HepG2 (cell line): ENCODE measurements at regions not wholly inside any gene's neighbourhood (a gene's known extent, or its start where the extent isn't known, plus 50 kb on each side); places are given as distances from the start of the nearest gene placed in this dataset.
A peak's percentile ranks its signal among the peaks of the same experiment; 100 is the strongest.

Experiments used
- ATAC-seq: fragments of 200-7000 bp; cut with Tn5 transposase; 3 replicates; pipeline ENCODE4 v1.9.1; 2020; ENCODE audit warnings: mild to moderate bottlenecking, moderate library complexity
- BruUV-seq: library from RNA; stranded (reverse); fragments of 400-500 nt; replicated peaks from 2 replicates; lab custom pipeline; 2021; lab: Mats Ljungman, UMichigan
- CTCF ChIA-PET: fragments of 300-600 bp; formaldehyde crosslinking; extraction: SDS; loops from one replicate; lab custom pipeline; 2021; ENCODE audit warnings: low total read pairs, inconsistent platforms, low intra/inter-chr PET ratio; lab: Yijun Ruan, JAX
- POLR2A ChIA-PET: fragments of 350-600 bp; sonication (Branson Sonifier 250); formaldehyde crosslinking; loops from one replicate; lab custom pipeline; 2020; ENCODE audit warnings: antibody characterized with exemption, inconsistent platforms; lab: Yijun Ruan, JAX
- DNase-seq: peaks from one replicate; pipeline ENCODE4 v3.0.0-alpha.2; 2015; ENCODE audit warnings: low spot score
- FAIRE-seq: peaks from 3 replicates; lab custom pipeline; 2011; peaks lifted over from hg19 to GRCh38; lab: Jason Lieb, UNC
- H2AFZ ChIP-seq: one replicate; pipeline ENCODE4 v1.6.1; 2011; ENCODE audit warnings: low read length, inconsistent platforms
- H3K27ac ChIP-seq: fragments of 300-600 bp; 3 replicates; pipeline ENCODE4 v1.8.0; 2011; ENCODE audit warnings: mixed run types, mild to moderate bottlenecking, mixed read lengths, low read length, inconsistent platforms; ENCODE audit not compliant: insufficient read depth; ENCODE audit errors: extremely low read length
- H3K27me3 ChIP-seq, 2 experiments: fragments of 200-600 bp in 1 of 2; 2 replicates in 1 of 2; 3 replicates in 1 of 2; pipeline versions ENCODE4 v1.6.0 to v1.8.0; 2011; ENCODE audit warnings: low read length in 2 of 2, mild to moderate bottlenecking in 2 of 2, moderate library complexity in 2 of 2, inconsistent platforms in 1 of 2; ENCODE audit not compliant: insufficient read depth in 2 of 2, control insufficient read depth in 1 of 2
- H3K36me3 ChIP-seq, 2 experiments: fragments of 200-600 bp in 1 of 2; replicated peaks in 1 of 2; 2 replicates in 1 of 2; 3 replicates in 1 of 2; pipeline versions ENCODE4 v1.5.1 to v1.8.0; 2011; ENCODE audit warnings: low read length in 2 of 2, inconsistent platforms in 1 of 2; ENCODE audit not compliant: insufficient read depth in 2 of 2, control insufficient read depth in 1 of 2
- H3K4me1 ChIP-seq: 2 replicates; pipeline ENCODE4 v1.5.1; 2012; ENCODE audit warnings: low read length, inconsistent platforms; ENCODE audit not compliant: insufficient read depth
- H3K4me2 ChIP-seq: 2 replicates; pipeline ENCODE4 v1.6.0; 2011; ENCODE audit warnings: low read depth, low read length, inconsistent platforms
- H3K4me3 ChIP-seq, 3 experiments: fragments of 200-600 bp in 1 of 3; sonication (generic), shearing (Covaris generic) in 1 of 3; replicated peaks in 1 of 3; 2 replicates each; pipeline ENCODE4 v1.5.1; 2011 to 2016; ENCODE audit warnings: low read length in 3 of 3, inconsistent platforms in 2 of 3, low read depth in 2 of 3, mild to moderate bottlenecking in 2 of 3, control low read depth in 1 of 3, mixed read lengths in 1 of 3; ENCODE audit not compliant: insufficient read depth in 1 of 3
- H3K79me2 ChIP-seq: one replicate; pipeline ENCODE4 v1.6.1; 2011; ENCODE audit warnings: low read length, inconsistent platforms; ENCODE audit not compliant: insufficient read depth
- H3K9ac ChIP-seq: 2 replicates; pipeline ENCODE4 v1.6.0; 2011; ENCODE audit warnings: mild to moderate bottlenecking, low read depth, low read length, inconsistent platforms; ENCODE audit not compliant: insufficient read depth
- H3K9me3 ChIP-seq: 2 replicates; pipeline ENCODE4 v1.5.1; 2012; ENCODE audit warnings: mild to moderate bottlenecking, low read length
- H4K20me1 ChIP-seq: 2 replicates; pipeline ENCODE4 v1.6.0; 2011; ENCODE audit warnings: inconsistent platforms, mild to moderate bottlenecking, low read length, moderate library complexity; ENCODE audit not compliant: insufficient read depth
- CEBPB ChIP-seq: IDR thresholded peaks from 2 replicates; pipeline ENCODE4 v1.6.1; 2011; ENCODE audit warnings: low read depth, low read length, improper control_type of control experiment, borderline replicate concordance
- ELF3 ChIP-seq: IDR thresholded peaks from 2 replicates; pipeline ENCODE4 v1.6.1; 2016; ENCODE audit warnings: missing genetic modification reagents, missing compliant biosample characterization
- HOXA5 ChIP-seq: sonication (generic); formaldehyde crosslinking; IDR thresholded peaks from 2 replicates; pipeline ENCODE4 v1.4.0; 2020; ENCODE audit warnings: missing genetic modification reagents
- IRF2 ChIP-seq: IDR thresholded peaks from 2 replicates; pipeline ENCODE4 v1.6.1; 2018; ENCODE audit warnings: missing genetic modification reagents, missing compliant biosample characterization
- KDM6A ChIP-seq: IDR thresholded peaks from 2 replicates; pipeline ENCODE4 v1.6.1; 2016; ENCODE audit warnings: low read depth
- PCBP1 ChIP-seq: fragments of 200-400 bp; formaldehyde crosslinking; IDR thresholded peaks from 2 replicates; pipeline ENCODE4 v1.6.1; 2017; ENCODE audit warnings: mild to moderate bottlenecking, low read depth, low read length, borderline replicate concordance
- ZBTB4 ChIP-seq: sonication (generic); formaldehyde crosslinking; IDR thresholded peaks from 2 replicates; pipeline ENCODE4 v1.4.0; 2020; ENCODE audit warnings: missing genetic modification reagents, mild to moderate bottlenecking, borderline replicate concordance
- WGBS: methylation state at CpG from one replicate; pipeline ENCODE4 v1.1.6; 2017; ENCODE audit warnings: low lambda C conversion rate; 5-methylcytosine and 5-hydroxymethylcytosine counted together
- in situ Hi-C: cut with HindIII; loops from 2 replicates; pipeline ENCODE4 v1.10.0; 2017; ENCODE audit warnings: low pct_unique_long_range_greater_than_20kb; ENCODE audit not compliant: extremely low pct_ligation_motif_present
- intact Hi-C: fragments of 100-400 bp; cut with micrococcal nuclease; formaldehyde crosslinking; loops from one replicate; pipeline ENCODE4 v1.10.0; 2022; ENCODE audit not compliant: unreplicated experiment

GRCh38 chr3:59161048-59161447 lies 111.2 kb upstream of the CFAP20DC start:
- Histone ChIP-seq H3K27ac (no peak overlapping the region), H3K27me3 (no peaks in the 10 kb centered on the region), H3K4me2 (no peak overlapping the region), H3K9ac (no peak overlapping the region), H2AFZ (no peak overlapping the region), H4K20me1 (no peaks in the 10 kb centered on the region), H3K79me2 (no peaks in the 10 kb centered on the region), H3K36me3 (no peaks in the 10 kb centered on the region), H3K9me3 (no peaks in the 10 kb centered on the region), H3K4me1 (no peaks in the 10 kb centered on the region), H3K4me3 (no peak overlapping the region)
- no peak for ATAC-seq
- intact Hi-C loops, result no loop called here
- TF ChIP-seq IRF2 (no peak), ZBTB4 (CRISPR knock-in tag) (no peak), HOXA5 (CRISPR knock-in tag) (no peak), CEBPB (peak; percentile 49; the same call in 1 of the 2 replicates), ELF3 (CRISPR knock-in tag) (no peak)
- ChIA-PET POLR2A (no interaction called here), CTCF (no interaction called here)
- DNase-seq, result no peak
- BruUV-seq, result no TSS peak
- 49% methylated on average over 7 of the region's 7 CpGs for WGBS
- in situ Hi-C loops, result no loop called here
- no peak for FAIRE-seq

DNA sequence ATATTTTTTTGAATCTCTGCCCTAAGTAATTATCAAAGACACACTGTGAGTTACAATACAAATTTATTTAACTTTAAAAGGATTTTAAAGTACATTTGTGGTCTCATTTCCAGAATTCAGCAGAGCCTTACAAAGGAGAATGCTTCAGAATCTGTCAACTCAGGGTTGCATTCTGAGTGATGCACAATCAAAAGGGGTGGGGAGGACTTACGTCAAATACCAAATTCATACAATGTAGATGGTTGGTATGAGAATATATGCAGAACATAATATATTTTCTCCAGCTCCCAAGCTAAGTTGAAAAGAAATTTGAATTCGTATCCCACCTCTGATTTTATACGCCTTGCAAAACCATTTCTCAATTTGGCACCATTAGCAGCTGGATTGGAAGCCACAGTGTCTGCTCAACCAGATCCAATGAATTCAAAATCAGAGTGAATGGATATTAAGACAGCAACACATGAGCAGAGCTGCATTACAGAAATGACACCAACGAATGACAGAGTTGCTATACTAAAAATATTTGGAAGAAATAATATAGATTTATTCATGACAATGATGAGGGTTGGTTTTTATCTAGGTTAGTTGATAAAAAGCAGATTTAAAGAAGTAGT lies 110.4 kb upstream of the CFAP20DC start:
- TF ChIP-seq PCBP1 (no peak), KDM6A (CRISPR knock-in tag) (no peak)
- no peak overlapping the region for H3K4me2 ChIP-seq
- no peak overlapping the region for H2AFZ ChIP-seq
- no peak for ATAC-seq
- no peaks in the 10 kb centered on the region for H3K9me3 ChIP-seq
- WGBS, result 43% methylated on average over 4 of the region's 4 CpGs
- ChIA-PET POLR2A (no interaction called here), CTCF (no interaction called here)
- H3K27ac ChIP-seq, result no peak overlapping the region
- H3K27me3 ChIP-seq, result no peaks in the 10 kb centered on the region
- intact Hi-C loops (no loop called here), in situ Hi-C loops (no loop called here)
- H3K4me1 ChIP-seq, result no peaks in the 10 kb centered on the region
- no peak for DNase-seq
- no peak overlapping the region for H3K9ac ChIP-seq
- no peaks in the 10 kb centered on the region for H3K36me3 ChIP-seq
- no peak for FAIRE-seq
- BruUV-seq, result no TSS peak
- no peak overlapping the region for H3K4me3 ChIP-seq
- no peaks in the 10 kb centered on the region for H3K79me2 ChIP-seq
- H4K20me1 ChIP-seq, result no peaks in the 10 kb centered on the region
